ENCODE measurements at regions not wholly inside any gene's neighbourhood (a gene's known extent, or its start where the extent isn't known, plus 50 kb on each side); places are given as distances from the start of the nearest gene placed in this dataset.

DNA sequence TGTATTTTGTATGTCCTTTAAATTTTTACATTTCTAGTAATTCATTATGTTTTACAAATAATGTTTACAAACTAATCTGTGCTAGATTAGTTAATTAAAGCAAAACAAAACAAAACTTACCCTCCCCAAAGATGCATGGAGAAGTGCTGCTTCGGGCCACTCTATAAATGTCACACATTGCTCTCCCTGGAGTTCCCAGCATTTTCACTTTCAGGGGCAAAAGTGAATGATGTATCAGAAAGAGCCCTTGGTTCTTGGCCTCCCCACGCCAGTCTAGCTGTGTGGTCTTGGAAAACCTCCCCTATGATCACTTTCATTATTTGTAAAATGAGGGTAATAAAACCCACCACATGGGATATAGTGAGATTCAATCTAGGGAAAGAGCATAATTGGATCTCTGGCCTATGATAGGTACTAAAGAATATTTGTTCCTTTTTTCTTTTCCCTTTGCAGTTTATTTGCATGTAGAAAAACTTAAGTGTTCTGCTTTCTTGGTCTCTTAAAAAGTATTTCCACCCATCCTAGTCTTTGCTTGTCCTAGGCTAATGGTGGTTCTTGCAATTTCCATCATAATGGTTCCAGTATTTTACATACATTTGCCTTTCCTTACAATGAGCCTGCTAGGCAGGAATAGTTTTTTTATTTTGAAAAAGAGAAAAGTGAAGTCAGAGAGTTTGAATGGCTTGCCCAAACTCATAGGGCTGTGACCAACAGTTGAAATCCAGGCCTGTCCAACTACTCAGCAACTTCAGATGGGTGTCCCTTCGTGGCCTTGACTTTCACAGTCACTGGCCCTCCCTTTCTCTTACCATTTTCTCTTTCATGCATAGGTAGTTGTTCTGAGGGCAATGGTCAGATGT is 184.5 kb upstream of the KLF4 start:
- peak overlapping the region in 2 of 4 donors; percentile 55 to 57 for H3K27ac ChIP-seq
- WGBS, 2 donors, result 87 to 89% methylated on average over 3 of the region's 3 CpGs
- H3K9me3 ChIP-seq, result no peaks in the 10 kb centered on the region
- H3K4me3 ChIP-seq, result no peak overlapping the region
- H3K4me1 ChIP-seq, result peaks cover 0 to 14% (median 1%) of the 10 kb centered on the region in 4 donors
- DNase-seq, result no peak
- H3K36me3 ChIP-seq, result no peaks in the 10 kb centered on the region
- no peak for ATAC-seq (ENCODE audit: low FRiP score in 2 of 2)
- no peaks in the 10 kb centered on the region for H3K27me3 ChIP-seq
- TF ChIP-seq EP300 (IDR thresholded peaks at IDR 0.05) (no peak), POLR2AphosphoS5 (IDR thresholded peaks at IDR 0.05) (no peak), POLR2A (IDR thresholded peaks at IDR 0.05) (no peak)
- TF ChIP-seq, protein P1, sequence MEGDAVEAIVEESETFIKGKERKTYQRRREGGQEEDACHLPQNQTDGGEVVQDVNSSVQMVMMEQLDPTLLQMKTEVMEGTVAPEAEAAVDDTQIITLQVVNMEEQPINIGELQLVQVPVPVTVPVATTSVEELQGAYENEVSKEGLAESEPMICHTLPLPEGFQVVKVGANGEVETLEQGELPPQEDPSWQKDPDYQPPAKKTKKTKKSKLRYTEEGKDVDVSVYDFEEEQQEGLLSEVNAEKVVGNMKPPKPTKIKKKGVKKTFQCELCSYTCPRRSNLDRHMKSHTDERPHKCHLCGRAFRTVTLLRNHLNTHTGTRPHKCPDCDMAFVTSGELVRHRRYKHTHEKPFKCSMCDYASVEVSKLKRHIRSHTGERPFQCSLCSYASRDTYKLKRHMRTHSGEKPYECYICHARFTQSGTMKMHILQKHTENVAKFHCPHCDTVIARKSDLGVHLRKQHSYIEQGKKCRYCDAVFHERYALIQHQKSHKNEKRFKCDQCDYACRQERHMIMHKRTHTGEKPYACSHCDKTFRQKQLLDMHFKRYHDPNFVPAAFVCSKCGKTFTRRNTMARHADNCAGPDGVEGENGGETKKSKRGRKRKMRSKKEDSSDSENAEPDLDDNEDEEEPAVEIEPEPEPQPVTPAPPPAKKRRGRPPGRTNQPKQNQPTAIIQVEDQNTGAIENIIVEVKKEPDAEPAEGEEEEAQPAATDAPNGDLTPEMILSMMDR (IDR thresholded peaks at IDR 0.05), result no peak

DNA sequence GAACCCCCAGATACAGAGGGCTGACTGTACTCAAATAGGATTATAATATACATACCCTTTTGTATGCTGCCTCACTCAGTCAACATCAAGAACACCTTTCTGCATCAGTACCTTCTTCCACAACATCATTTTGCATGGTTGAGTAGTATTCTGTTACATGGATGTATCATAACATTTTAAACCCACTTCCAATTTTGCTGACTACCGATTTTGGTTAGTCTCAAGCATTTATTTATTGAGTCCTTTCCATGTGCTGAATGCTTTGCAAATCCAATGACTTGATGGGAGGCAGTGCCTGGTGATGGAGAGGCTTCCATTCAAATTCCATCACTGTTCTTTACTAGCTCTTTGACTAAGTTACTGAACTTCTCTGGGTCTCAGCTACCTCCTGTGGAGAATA is 182.0 kb upstream of the KLF4 start:
- H3K36me3 ChIP-seq, result no peaks in the 10 kb centered on the region

DNA sequence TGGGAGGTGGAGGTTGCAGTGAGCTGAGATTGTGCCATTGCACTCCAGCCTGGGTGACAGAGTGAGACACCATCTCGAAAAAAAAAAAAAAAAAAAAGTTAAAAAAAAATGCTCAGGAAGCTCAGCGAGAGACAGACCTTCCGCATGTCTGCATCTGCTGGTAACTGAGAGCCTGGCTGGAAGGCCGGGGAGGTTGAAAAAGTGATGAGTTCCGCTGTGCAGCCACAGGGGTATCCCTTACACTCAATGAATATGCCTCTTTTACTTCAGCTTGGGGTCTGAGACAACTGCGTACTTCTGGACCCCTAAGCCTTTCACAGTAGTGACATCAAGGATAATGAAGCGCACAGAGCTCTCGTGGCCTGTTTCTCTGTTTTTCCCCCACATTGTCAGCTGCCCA is 179.9 kb upstream of the KLF4 start:
- TF ChIP-seq, protein P1 (IDR thresholded peaks at IDR 0.05), result no peak
- TF ChIP-seq POLR2A (IDR thresholded peaks at IDR 0.05) (no peak), POLR2AphosphoS5 (IDR thresholded peaks at IDR 0.05) (no peak), EP300 (IDR thresholded peaks at IDR 0.05) (no peak)
- no peak overlapping the region for H3K4me3 ChIP-seq
- no peak overlapping the region for H3K27ac ChIP-seq
- no peaks in the 10 kb centered on the region for H3K36me3 ChIP-seq
- H3K4me1 ChIP-seq, result peaks cover 4 to 12% (median 5%) of the 10 kb centered on the region in 4 donors
- no peaks in the 10 kb centered on the region for H3K27me3 ChIP-seq
- no peak for DNase-seq
- WGBS, 2 donors, result 84% methylated on average over 8 of the region's 8 CpGs
- no peaks in the 10 kb centered on the region for H3K9me3 ChIP-seq
- no peak for ATAC-seq (ENCODE audit: low FRiP score in 2 of 2)

More for the DNA sequence above, 182.0 kb upstream of the KLF4 start:
- H3K9me3 ChIP-seq, result no peaks in the 10 kb centered on the region
- H3K27ac ChIP-seq, result no peak overlapping the region
- WGBS, 2 donors, result 93 to 96% methylated on average over 1 of the region's 1 CpG
- no peaks in the 10 kb centered on the region for H3K27me3 ChIP-seq
- DNase-seq, result no peak
- H3K4me1 ChIP-seq, result peaks cover 4 to 23% (median 7%) of the 10 kb centered on the region in 4 donors
- no peak overlapping the region for H3K4me3 ChIP-seq
- TF ChIP-seq EP300 (IDR thresholded peaks at IDR 0.05) (no peak), POLR2AphosphoS5 (IDR thresholded peaks at IDR 0.05) (no peak), POLR2A (IDR thresholded peaks at IDR 0.05) (no peak)
- TF ChIP-seq, protein P1 (IDR thresholded peaks at IDR 0.05), result no peak
- ATAC-seq (ENCODE audit: low FRiP score in 2 of 2), result no peak

DNA sequence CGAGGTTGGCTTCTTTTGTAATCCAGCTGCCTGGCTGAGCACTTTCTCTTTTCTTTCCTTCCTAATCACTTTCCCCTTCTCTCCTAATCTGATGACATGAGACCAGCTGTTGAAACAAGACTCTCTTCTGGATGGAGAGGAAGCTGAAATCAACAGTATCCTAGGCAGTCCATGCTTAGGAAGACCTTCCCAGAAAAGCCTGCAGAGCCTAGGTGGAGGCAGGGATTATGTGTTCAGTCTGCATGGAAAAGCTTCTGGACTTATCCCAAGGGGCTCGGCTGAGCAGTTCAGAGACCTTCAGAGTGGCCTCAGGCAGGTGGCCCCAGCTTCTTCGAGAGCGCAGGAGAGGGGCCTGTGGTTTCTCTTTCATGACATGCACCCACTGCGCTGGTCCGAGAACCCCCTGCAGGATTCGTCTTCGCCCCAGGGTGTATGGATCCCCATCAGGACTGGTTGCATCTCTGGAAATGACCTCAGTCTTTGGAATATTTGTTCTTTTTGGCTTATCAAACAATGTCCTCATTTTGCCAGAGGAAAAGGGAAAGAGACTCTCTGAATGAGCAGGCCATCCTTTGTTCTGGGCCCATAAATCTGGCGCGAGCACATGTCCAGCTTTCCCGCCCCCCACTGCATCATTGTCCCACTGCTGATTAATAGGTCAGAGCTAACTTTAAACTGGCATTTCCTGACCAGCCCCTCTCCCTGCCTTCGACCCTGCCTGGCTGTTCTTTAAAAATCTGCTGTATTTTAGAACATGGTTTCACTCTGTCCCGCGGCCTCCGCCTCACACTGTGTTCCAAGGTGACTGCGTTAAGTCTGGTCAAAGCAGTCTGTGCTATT is 177.9 kb upstream of the KLF4 start:
- Histone ChIP-seq H3K36me3 (no peaks in the 10 kb centered on the region), H3K27me3 (no peaks in the 10 kb centered on the region), H3K4me3 (no peak overlapping the region), H3K4me1 (peaks cover 4 to 11% (median 5%) of the 10 kb centered on the region in 4 donors), H3K9me3 (no peaks in the 10 kb centered on the region), H3K27ac (peak overlapping the region; percentile 58 to 80 (median 66))
- TF ChIP-seq, protein P1 (IDR thresholded peaks at IDR 0.05), result no peak
- TF ChIP-seq EP300 (IDR thresholded peaks at IDR 0.05) (no peak), POLR2AphosphoS5 (IDR thresholded peaks at IDR 0.05) (peak in 1 of 2 donors; percentile 27), POLR2A (IDR thresholded peaks at IDR 0.05) (peak in 1 of 4 donors; percentile 14)
- ATAC-seq (ENCODE audit: low FRiP score in 2 of 2), result peak in 1 of 2 donors; percentile 45
- WGBS, 2 donors, result 62 to 69% methylated on average over 15 to 16 of the region's 16 CpGs
- peak in 1 of 2 donors; percentile 21 for DNase-seq
